Left lung (tissue), 4 donors: ENCODE measurements at regions not wholly inside any gene's neighbourhood (a gene's known extent, or its start where the extent isn't known, plus 50 kb on each side); places are given as distances from the start of the nearest gene placed in this dataset.

Experiments used
- ATAC-seq: fragments of 200-7000 bp; cut with Tn5 transposase; one replicate; pipeline ENCODE4 v1.9.1; 2020; ENCODE audit warnings: moderate library complexity
- DNase-seq, 4 donors: peaks; one replicate each; pipeline ENCODE4 v3.0.0-alpha.2; 2013 to 2020
- H3K27ac ChIP-seq, 2 donors: fragments of 200-600 bp; sonication (generic) in 1 of 2; one replicate each; pipeline versions ENCODE4 v1.5.0 to v1.8.0; 2020 to 2021
- H3K27me3 ChIP-seq, 2 donors: fragments of 200-600 bp; sonication (generic) in 1 of 2; one replicate each; pipeline versions ENCODE4 v1.5.0 to v1.8.0; 2020 to 2021
- H3K36me3 ChIP-seq, 2 donors: fragments of 200-600 bp; sonication (generic) in 1 of 2; one replicate each; pipeline versions ENCODE4 v1.5.0 to v1.8.0; 2020 to 2021
- H3K4me1 ChIP-seq, 2 donors: fragments of 200-600 bp; one replicate each; pipeline ENCODE4 v1.8.0; 2021
- H3K4me3 ChIP-seq, 2 donors: fragments of 200-600 bp; sonication (generic) in 1 of 2; one replicate each; pipeline versions ENCODE4 v1.5.0 to v1.8.0; 2020 to 2021; ENCODE audit warnings: mild to moderate bottlenecking in 1 of 2
- H3K9me3 ChIP-seq, 2 donors: fragments of 200-600 bp; sonication (generic) in 1 of 2; one replicate each; pipeline versions ENCODE4 v1.5.0 to v1.8.0; 2020 to 2021
- CTCF ChIP-seq, 2 donors: fragments of 200-600 bp; sonication (generic) in 1 of 2; IDR thresholded peaks; one replicate each; pipeline versions ENCODE4 v1.5.0 to v1.8.0; 2021; ENCODE audit warnings: antibody characterized with exemption in 2 of 2
- intact Hi-C, 2 donors: fragments of 100-400 bp; cut with DNase I; formaldehyde crosslinking; loops; one replicate each; pipeline versions ENCODE4 v1.11.2 to v1.14.2; 2022
- donor health status: DM: no; HTN: yes; CAD: no.
- donor health status: DM: no; HTN: no; CAD: no.

GRCh38 chr4:108493596-108493931, 126.8 kb upstream of the RPL34 start:
- ATAC-seq: no peak
- intact Hi-C loops: no loop called here
- no peak overlapping the region for H3K27ac ChIP-seq
- H3K36me3 ChIP-seq: no peaks in the 10 kb centered on the region
- no peak for DNase-seq
- no peak for TF ChIP-seq CTCF (IDR thresholded peaks at IDR 0.05)
- H3K4me3 ChIP-seq: no peak overlapping the region
- H3K4me1 ChIP-seq: no peaks in the 10 kb centered on the region
- peaks cover 0 to 36% of the 10 kb centered on the region in 2 donors for H3K9me3 ChIP-seq
- H3K27me3 ChIP-seq: no peaks in the 10 kb centered on the region

GRCh38 chr4:108492816-108493595, 127.4 kb upstream of the RPL34 start:
- peak in 1 of 2 donors; percentile 14 for TF ChIP-seq CTCF (IDR thresholded peaks at IDR 0.05)
- peak; percentile 65 for ATAC-seq
- no peaks in the 10 kb centered on the region for H3K27me3 ChIP-seq

GRCh38 chr4:108488865-108489264, 131.5 kb upstream of the RPL34 start:
- H3K4me1 ChIP-seq: no peaks in the 10 kb centered on the region
- ATAC-seq (no peak), DNase-seq (no peak)
- no peaks in the 10 kb centered on the region for H3K36me3 ChIP-seq
- peaks cover 0 to 16% of the 10 kb centered on the region in 2 donors for H3K9me3 ChIP-seq
- H3K27me3 ChIP-seq: no peaks in the 10 kb centered on the region
- no peak overlapping the region for H3K27ac ChIP-seq
- no peak overlapping the region for H3K4me3 ChIP-seq
- no peak for TF ChIP-seq CTCF (IDR thresholded peaks at IDR 0.05)
- intact Hi-C loops: no loop called here

More at GRCh38 chr4:108492816-108493595, 127.4 kb upstream of the RPL34 start:
- intact Hi-C loops: no loop called here
- H3K27ac ChIP-seq: no peak overlapping the region
- H3K36me3 ChIP-seq: no peaks in the 10 kb centered on the region
- peaks cover 0 to 36% of the 10 kb centered on the region in 2 donors for H3K9me3 ChIP-seq
- no peaks in the 10 kb centered on the region for H3K4me1 ChIP-seq
- H3K4me3 ChIP-seq: no peak overlapping the region
- no peak for DNase-seq

GRCh38 chr4:108486046-108486445, 134.3 kb upstream of the RPL34 start:
- no peak for TF ChIP-seq CTCF (IDR thresholded peaks at IDR 0.05)
- H3K9me3 ChIP-seq: no peaks in the 10 kb centered on the region
- H3K36me3 ChIP-seq: no peaks in the 10 kb centered on the region
- no peaks in the 10 kb centered on the region for H3K4me1 ChIP-seq
- no peak overlapping the region for H3K4me3 ChIP-seq
- H3K27me3 ChIP-seq: no peaks in the 10 kb centered on the region
- DNase-seq (no peak), ATAC-seq (no peak)
- intact Hi-C loops: no loop called here
- no peak overlapping the region for H3K27ac ChIP-seq

GRCh38 chr4:108484187-108484586, 136.2 kb upstream of the RPL34 start:
- Histone ChIP-seq H3K27ac (no peak overlapping the region), H3K36me3 (no peaks in the 10 kb centered on the region), H3K27me3 (no peaks in the 10 kb centered on the region), H3K4me3 (no peak overlapping the region), H3K9me3 (no peaks in the 10 kb centered on the region), H3K4me1 (no peaks in the 10 kb centered on the region)
- intact Hi-C loops: no loop called here
- DNase-seq (no peak), ATAC-seq (no peak)
- no peak for TF ChIP-seq CTCF (IDR thresholded peaks at IDR 0.05)
